H1 (cell line): ENCODE measurements at regions not wholly inside any gene's neighbourhood (a gene's known extent, or its start where the extent isn't known, plus 50 kb on each side); places are given as distances from the start of the nearest gene placed in this dataset.
A peak's percentile ranks its signal among the peaks of the same experiment; 100 is the strongest.

Experiments used
- CTCF ChIA-PET: fragments of 300-600 bp; sonication (Branson Sonifier 250); formaldehyde crosslinking; loops from one replicate; lab custom pipeline; 2021; ENCODE audit not compliant: partially characterized antibody; lab: Charles Lee
- POLR2A ChIA-PET: fragments of 300-600 bp; sonication (Branson Sonifier 250); formaldehyde crosslinking; loops from one replicate; lab custom pipeline; 2021; ENCODE audit warnings: inconsistent platforms; ENCODE audit not compliant: partially characterized antibody; lab: Charles Lee
- DNase-seq, 2 experiments: peaks; one replicate each; pipeline versions ENCODE4 v3.0.0 to v3.0.0-alpha.2; 2010 to 2022; ENCODE audit warnings: low spot score in 2 of 2, low read depth in 1 of 2, mixed read lengths in 1 of 2
- FAIRE-seq: peaks from 2 replicates; lab custom pipeline; 2011; peaks lifted over from hg19 to GRCh38; lab: Jason Lieb, UNC
- H2AFZ ChIP-seq: 2 replicates; pipeline ENCODE4 v1.8.1; 2012; ENCODE audit warnings: low read length, inconsistent platforms
- H2AK5ac ChIP-seq: 2 replicates; pipeline ENCODE4 v1.6.1; 2013; ENCODE audit warnings: low read depth, low read length
- H2BK120ac ChIP-seq: replicated peaks from 2 replicates; pipeline ENCODE3; 2013; ENCODE audit warnings: low read depth, low read length, inconsistent platforms
- H2BK12ac ChIP-seq: 2 replicates; pipeline ENCODE4 v1.6.1; 2013; ENCODE audit warnings: low read depth, low read length
- H2BK15ac ChIP-seq: 2 replicates; pipeline ENCODE4 v1.6.1; 2013; ENCODE audit warnings: low read length
- H2BK20ac ChIP-seq: 2 replicates; pipeline ENCODE4 v1.6.1; 2013; ENCODE audit warnings: low read length
- H2BK5ac ChIP-seq: 2 replicates; pipeline ENCODE4 v1.6.1; 2013; ENCODE audit warnings: low read depth, low read length
- H3K14ac ChIP-seq: 2 replicates; pipeline ENCODE4 v1.6.1; 2013; ENCODE audit warnings: inconsistent platforms; ENCODE audit not compliant: insufficient read length
- H3K18ac ChIP-seq: 2 replicates; pipeline ENCODE4 v1.6.1; 2013; ENCODE audit warnings: low read length; ENCODE audit errors: extremely low read depth
- H3K23ac ChIP-seq: 2 replicates; pipeline ENCODE4 v1.6.1; 2013; ENCODE audit warnings: inconsistent platforms; ENCODE audit not compliant: insufficient read length
- H3K23me2 ChIP-seq: 2 replicates; pipeline ENCODE4 v1.6.1; 2013; ENCODE audit warnings: low read depth, low read length
- H3K27ac ChIP-seq: 2 replicates; pipeline ENCODE4 v1.6.1; 2011; ENCODE audit warnings: low read depth, low read length, inconsistent platforms
- H3K27me3 ChIP-seq, 4 experiments: replicated peaks in 1 of 4; 1 replicate in 1 of 4; 2 replicates in 3 of 4; pipeline versions ENCODE4 v1.6.1 to v1.8.1; 2011 to 2013; ENCODE audit warnings: low read length in 3 of 4, mild to moderate bottlenecking in 3 of 4, inconsistent platforms in 2 of 4, mixed read lengths in 2 of 4, moderate library complexity in 1 of 4; ENCODE audit not compliant: control insufficient read depth in 3 of 4, insufficient read depth in 3 of 4; ENCODE audit errors: extremely low read depth in 1 of 4
- H3K36me3 ChIP-seq, 4 experiments: 2 replicates each; pipeline versions ENCODE4 v1.6.1 to v1.8.1; 2011 to 2013; ENCODE audit warnings: mild to moderate bottlenecking in 4 of 4, low read length in 3 of 4, moderate library complexity in 2 of 4, control low read depth in 1 of 4, inconsistent platforms in 1 of 4; ENCODE audit not compliant: insufficient read depth in 4 of 4, control insufficient read depth in 2 of 4
- H3K4ac ChIP-seq: replicated peaks from 2 replicates; pipeline ENCODE3; 2013; ENCODE audit warnings: low read length, low read depth, mixed read lengths, inconsistent platforms; ENCODE audit not compliant: insufficient read length
- H3K4me1 ChIP-seq, 4 experiments: replicated peaks in 1 of 4; 1 replicate in 1 of 4; 2 replicates in 3 of 4; pipeline versions ENCODE4 v1.6.1 to v1.8.1; 2011 to 2013; ENCODE audit warnings: low read length in 3 of 4, inconsistent platforms in 2 of 4, mixed read lengths in 1 of 4; ENCODE audit not compliant: insufficient read depth in 4 of 4, control insufficient read depth in 3 of 4
- H3K4me2 ChIP-seq, 2 experiments: 2 replicates each; pipeline versions ENCODE4 v1.6.1 to v1.8.1; 2011 to 2013; ENCODE audit warnings: low read depth in 2 of 2, low read length in 2 of 2, control low read depth in 1 of 2, inconsistent platforms in 1 of 2, mild to moderate bottlenecking in 1 of 2; ENCODE audit not compliant: insufficient read depth in 1 of 2
- H3K4me3 ChIP-seq, 4 experiments: fragments of 200-600, 300-600 bp in 1 of 4; sonication (generic), shearing (Covaris generic), sonication (Bioruptor Twin) in 1 of 4; 2 replicates each; pipeline versions ENCODE4 v1.5.1 to v1.8.1; 2011 to 2016; ENCODE audit warnings: low read length in 4 of 4, low read depth in 3 of 4, control low read depth in 2 of 4, inconsistent platforms in 2 of 4, mild to moderate bottlenecking in 2 of 4, mixed read lengths in 1 of 4, moderate library complexity in 1 of 4; ENCODE audit not compliant: insufficient read depth in 2 of 4; ENCODE audit errors: extremely low read depth in 1 of 4
- H3K56ac ChIP-seq: replicated peaks from 2 replicates; pipeline ENCODE3; 2013; ENCODE audit warnings: low read depth, mild to moderate bottlenecking, mixed read lengths, low read length, inconsistent platforms; ENCODE audit not compliant: insufficient read length
- H3K79me1 ChIP-seq: 2 replicates; pipeline ENCODE4 v1.6.1; 2013; ENCODE audit warnings: low read depth, low read length, control low read depth
- H3K79me2 ChIP-seq, 2 experiments: 2 replicates each; pipeline versions ENCODE4 v1.6.1 to v1.8.1; 2012 to 2013; ENCODE audit warnings: low read length in 2 of 2, mild to moderate bottlenecking in 2 of 2, inconsistent platforms in 1 of 2; ENCODE audit not compliant: insufficient read depth in 2 of 2, control insufficient read depth in 1 of 2
- H3K9ac ChIP-seq, 4 experiments: replicated peaks in 1 of 4; 1 replicate in 1 of 4; 2 replicates in 3 of 4; pipeline versions ENCODE4 v1.6.1 to v1.8.1; 2011 to 2013; ENCODE audit warnings: low read depth in 3 of 4, low read length in 3 of 4, control low read depth in 2 of 4, mild to moderate bottlenecking in 2 of 4, moderate library complexity in 2 of 4, inconsistent platforms in 1 of 4; ENCODE audit errors: extremely low read depth in 1 of 4
- H3K9me3 ChIP-seq, 2 experiments: 2 replicates each; pipeline versions ENCODE4 v1.6.1 to v1.8.1; 2012 to 2013; ENCODE audit warnings: mild to moderate bottlenecking in 2 of 2, moderate library complexity in 2 of 2, control low read depth in 1 of 2, inconsistent platforms in 1 of 2, low read depth in 1 of 2, low read length in 1 of 2, mixed read lengths in 1 of 2; ENCODE audit not compliant: insufficient read depth in 2 of 2
- H4K20me1 ChIP-seq, 2 experiments: replicated peaks in 1 of 2; 2 replicates each; pipeline versions ENCODE3 to v1.8.1; 2011 to 2013; ENCODE audit warnings: inconsistent platforms in 2 of 2, low read length in 2 of 2, mild to moderate bottlenecking in 1 of 2; ENCODE audit not compliant: insufficient read depth in 2 of 2, control insufficient read depth in 1 of 2
- H4K5ac ChIP-seq: 2 replicates; pipeline ENCODE4 v1.6.1; 2013; ENCODE audit warnings: low read length, low read depth, mixed read lengths, inconsistent platforms; ENCODE audit not compliant: insufficient read length
- H4K8ac ChIP-seq: 2 replicates; pipeline ENCODE4 v1.8.0; 2013; ENCODE audit warnings: mild to moderate bottlenecking, moderate library complexity, low read length, inconsistent platforms; ENCODE audit not compliant: insufficient read depth; ENCODE audit errors: extremely low read depth
- H4K91ac ChIP-seq: replicated peaks from 2 replicates; pipeline ENCODE3; 2013; ENCODE audit warnings: low read length, mixed read lengths, inconsistent platforms; ENCODE audit not compliant: insufficient read length
- BRCA1 ChIP-seq: IDR thresholded peaks from 2 replicates; pipeline ENCODE4 v1.6.1; 2012; ENCODE audit warnings: low read depth, low read length, improper control_type of control experiment
- CEBPB ChIP-seq: IDR thresholded peaks from 2 replicates; pipeline ENCODE4 v1.6.1; 2012; ENCODE audit warnings: low read depth, low read length
- CHD1 ChIP-seq: IDR thresholded peaks from 2 replicates; pipeline ENCODE4 v1.6.1; 2012; ENCODE audit warnings: low read depth, low read length, improper control_type of control experiment
- GABPA ChIP-seq: IDR thresholded peaks from 2 replicates; pipeline ENCODE4 v1.6.1; 2011; ENCODE audit warnings: mild to moderate bottlenecking, low read length, moderate library complexity, borderline replicate concordance; ENCODE audit not compliant: insufficient read depth
- HDAC6 ChIP-seq: IDR thresholded peaks from one replicate; pipeline ENCODE4 v1.7.1; 2012; ENCODE audit warnings: low read depth, mild to moderate bottlenecking, inconsistent platforms, low read length, moderate library complexity
- POLR2AphosphoS5 ChIP-seq: IDR thresholded peaks from 2 replicates; pipeline ENCODE4 v1.6.1; 2011; ENCODE audit warnings: low read depth, low read length
- RBBP5 ChIP-seq: IDR thresholded peaks from 2 replicates; pipeline ENCODE4 v1.7.1; 2012; ENCODE audit warnings: low read depth, mild to moderate bottlenecking, inconsistent platforms, low read length, moderate library complexity, borderline replicate concordance
- RNF2 ChIP-seq: fragments of 200-900, 300-1000 bp; sonication (generic); IDR thresholded peaks from 2 replicates; pipeline ENCODE4 v1.7.1; 2016; ENCODE audit warnings: borderline replicate concordance, low read depth, mild to moderate bottlenecking, antibody characterized with exemption, low read length; ENCODE audit not compliant: poor library complexity, severe bottlenecking; ENCODE audit errors: missing control alignments
- SP1 ChIP-seq: IDR thresholded peaks from 2 replicates; pipeline ENCODE4 v1.6.1; 2011; ENCODE audit warnings: low read depth, low read length
- TAF1 ChIP-seq: IDR thresholded peaks from 2 replicates; pipeline ENCODE4 v1.6.1; 2011; ENCODE audit warnings: mild to moderate bottlenecking, low read depth, low read length
- TAF7 ChIP-seq: optimal IDR thresholded peaks from 2 replicates; pipeline ENCODE3; 2011; ENCODE audit warnings: low read depth, mild to moderate bottlenecking, inconsistent platforms, low read length, moderate library complexity, borderline replicate concordance
- WGBS, 2 experiments: shearing (Covaris generic) in 1 of 2; methylation state at CpG; one replicate each; pipeline versions ENCODE4 v1.1.6 to v1.1.7; 2013 to 2015; ENCODE audit warnings: low lambda C conversion rate in 2 of 2, mixed read lengths in 2 of 2, inconsistent platforms in 1 of 2, low coverage in 1 of 2, missing lambda C conversion rate in 1 of 2; ENCODE audit not compliant: insufficient replicate concordance in 2 of 2, insufficient coverage in 1 of 2, insufficient read length in 1 of 2; ENCODE audit errors: extremely low coverage in 1 of 2, missing lambda C conversion rate in 1 of 2; 5-methylcytosine and 5-hydroxymethylcytosine counted together
- TF ChIP-seq, protein P1 (sequence below): IDR thresholded peaks from 2 replicates; pipeline ENCODE4 v1.6.1; 2011; ENCODE audit warnings: low read length, improper control_type of control experiment

DNA sequence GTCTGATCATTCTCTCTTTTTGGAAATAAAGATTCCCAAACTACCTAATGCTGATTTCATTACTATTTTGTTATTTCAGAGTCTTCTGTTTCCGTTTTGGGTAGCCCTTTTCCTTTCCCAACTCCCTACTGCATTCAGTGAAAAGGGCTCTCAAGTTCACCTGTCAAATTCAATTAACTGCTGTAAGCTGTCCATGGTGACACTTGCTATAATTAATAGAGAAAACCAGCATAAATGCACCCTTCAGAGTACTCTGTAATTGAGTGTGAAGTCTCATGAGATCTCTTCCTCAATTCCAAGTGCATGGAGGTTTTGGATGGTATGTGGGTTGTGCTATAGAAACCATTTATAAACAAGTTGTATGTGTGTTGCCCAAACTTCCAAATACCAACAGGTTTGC is 187.2 kb downstream of the RPL10L start:
- no peak overlapping the region for H3K23ac ChIP-seq
- no peak overlapping the region for H2AK5ac ChIP-seq
- no peak overlapping the region for H3K4me3 ChIP-seq
- H4K5ac ChIP-seq = no peak overlapping the region
- DNase-seq (no peak), FAIRE-seq (no peak)
- H3K9ac ChIP-seq = peak overlapping the region in 1 of 4 experiments; percentile 8; a peak in 1 of 7 replicates
- H3K14ac ChIP-seq = no peak overlapping the region
- H3K56ac ChIP-seq = no peak overlapping the region
- H3K79me1 ChIP-seq = no peaks in the 10 kb centered on the region
- H3K9me3 ChIP-seq = no peaks in the 10 kb centered on the region
- no peaks in the 10 kb centered on the region for H3K27me3 ChIP-seq
- H4K91ac ChIP-seq = no peak overlapping the region
- H4K20me1 ChIP-seq = no peaks in the 10 kb centered on the region
- H3K4me2 ChIP-seq = no peak overlapping the region
- ChIA-PET POLR2A (no interaction called here), CTCF (no interaction called here)
- H2BK12ac ChIP-seq = no peak overlapping the region
- H3K4me1 ChIP-seq = no peaks in the 10 kb centered on the region
- no peak overlapping the region for H4K8ac ChIP-seq
- no peaks in the 10 kb centered on the region for H3K79me2 ChIP-seq
- 75% methylated on average over 1 of the region's 1 CpG; no CpG with 5 or more reads in 1 of the 2 experiments for WGBS, 2 experiments
- no peak overlapping the region for H2BK20ac ChIP-seq
- no peak overlapping the region for H2BK120ac ChIP-seq
- no peak overlapping the region for H2BK15ac ChIP-seq
- H3K27ac ChIP-seq = no peak overlapping the region
- H3K18ac ChIP-seq = no peak overlapping the region
- H3K23me2 ChIP-seq = no peaks in the 10 kb centered on the region
- TF ChIP-seq CEBPB = no peak
- no peak for TF ChIP-seq CHD1
- TF ChIP-seq TAF1 = no peak
- TF ChIP-seq RBBP5 = no peak
- no peak for TF ChIP-seq BRCA1
- no peak for TF ChIP-seq RNF2
- TF ChIP-seq HDAC6 = no peak
- TF ChIP-seq SP1 = no peak
- TF ChIP-seq, protein P1, sequence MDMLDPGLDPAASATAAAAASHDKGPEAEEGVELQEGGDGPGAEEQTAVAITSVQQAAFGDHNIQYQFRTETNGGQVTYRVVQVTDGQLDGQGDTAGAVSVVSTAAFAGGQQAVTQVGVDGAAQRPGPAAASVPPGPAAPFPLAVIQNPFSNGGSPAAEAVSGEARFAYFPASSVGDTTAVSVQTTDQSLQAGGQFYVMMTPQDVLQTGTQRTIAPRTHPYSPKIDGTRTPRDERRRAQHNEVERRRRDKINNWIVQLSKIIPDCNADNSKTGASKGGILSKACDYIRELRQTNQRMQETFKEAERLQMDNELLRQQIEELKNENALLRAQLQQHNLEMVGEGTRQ = no peak
- TF ChIP-seq POLR2AphosphoS5 = no peak
- no peak for TF ChIP-seq TAF7
- no peak for TF ChIP-seq GABPA
- H3K36me3 ChIP-seq = no peaks in the 10 kb centered on the region
- no peak overlapping the region for H2BK5ac ChIP-seq
- 0 out of 2 replicates have a peak overlapping the region, but pooled peaks have one; percentile 84 for H2AFZ ChIP-seq
- no peak overlapping the region for H3K4ac ChIP-seq
